GM18519 (cell line): ENCODE measurements at regions not wholly inside any gene's neighbourhood (a gene's known extent, or its start where the extent isn't known, plus 50 kb on each side); places are given as distances from the start of the nearest gene placed in this dataset.

ENCODE experiments used
- ATAC-seq: cut with Tn5 transposase; IDR thresholded peaks from one replicate; pipeline ENCODE4 v1.9.1; 2021; ENCODE audit warnings: mild to moderate bottlenecking, moderate library complexity; ENCODE audit not compliant: unreplicated experiment, low FRiP score

DNA sequence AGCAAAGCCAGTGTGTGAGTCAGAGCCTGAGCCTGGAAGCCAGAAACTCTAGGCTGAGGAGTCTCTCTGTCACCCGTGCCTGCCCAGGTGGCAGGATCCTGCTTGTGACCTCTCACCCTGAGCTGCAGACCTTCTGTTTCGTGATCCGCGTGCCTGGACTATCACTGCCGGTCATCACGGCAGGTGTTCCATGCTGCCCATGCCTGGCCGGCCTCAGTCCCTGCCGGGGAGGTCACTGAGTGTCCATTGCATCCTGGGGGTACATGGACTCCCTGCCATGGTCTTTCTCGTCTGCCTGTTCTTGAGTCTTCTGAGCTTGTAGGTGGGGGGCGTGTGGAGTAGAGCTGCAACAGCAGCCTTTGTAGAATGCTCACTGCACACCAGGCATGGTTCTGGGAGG, 1032.4 kb downstream of the TBC1D22A start:
- no peak for ATAC-seq

DNA sequence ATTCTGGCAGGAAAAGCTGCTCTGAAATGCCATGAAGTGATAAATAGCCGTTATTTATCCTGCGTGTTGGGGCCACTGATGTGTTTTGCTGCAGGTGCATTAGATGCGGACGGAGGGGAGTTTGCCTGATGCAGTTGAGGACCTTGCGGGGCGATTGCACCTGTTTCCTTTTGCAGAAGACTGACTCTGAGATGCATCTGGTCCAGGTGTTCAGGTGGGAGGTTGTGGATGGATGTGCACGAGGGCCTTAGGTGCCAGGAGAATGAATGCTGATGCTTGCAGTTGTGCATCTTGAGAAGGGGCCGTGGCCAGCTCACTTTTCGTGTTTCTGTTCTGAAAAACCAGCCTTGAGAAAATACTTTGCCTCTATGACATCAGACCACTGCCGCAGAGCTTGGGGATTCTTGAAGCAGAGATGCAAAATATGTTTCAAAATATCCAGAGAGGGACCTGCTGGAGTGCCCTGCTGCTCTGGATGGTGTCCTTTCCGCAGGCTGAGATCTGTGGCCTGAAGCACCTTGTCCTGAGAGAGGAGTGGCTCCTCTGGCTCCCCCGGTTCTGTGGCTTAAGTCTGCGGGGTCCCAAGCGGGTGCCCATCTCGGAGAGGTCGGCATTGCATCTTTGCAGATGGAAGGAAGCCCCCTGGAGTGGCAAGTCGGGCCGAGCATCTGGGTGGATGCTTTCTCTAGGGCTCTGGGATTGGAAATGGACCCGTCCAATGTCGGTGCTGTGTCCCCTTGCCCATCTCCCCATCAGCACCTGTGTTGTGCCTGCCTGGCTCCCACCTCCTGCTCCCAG, 1031.1 kb downstream of the TBC1D22A start:
- no peak for ATAC-seq

- ATAC-seq, result no peak
Observed at GRCh38 chr22:47789171-47789570, 1026.7 kb downstream of the TBC1D22A start.

GRCh38 chr22:47788461-47788860, 1026.0 kb downstream of the TBC1D22A start:
- no peak for ATAC-seq

DNA sequence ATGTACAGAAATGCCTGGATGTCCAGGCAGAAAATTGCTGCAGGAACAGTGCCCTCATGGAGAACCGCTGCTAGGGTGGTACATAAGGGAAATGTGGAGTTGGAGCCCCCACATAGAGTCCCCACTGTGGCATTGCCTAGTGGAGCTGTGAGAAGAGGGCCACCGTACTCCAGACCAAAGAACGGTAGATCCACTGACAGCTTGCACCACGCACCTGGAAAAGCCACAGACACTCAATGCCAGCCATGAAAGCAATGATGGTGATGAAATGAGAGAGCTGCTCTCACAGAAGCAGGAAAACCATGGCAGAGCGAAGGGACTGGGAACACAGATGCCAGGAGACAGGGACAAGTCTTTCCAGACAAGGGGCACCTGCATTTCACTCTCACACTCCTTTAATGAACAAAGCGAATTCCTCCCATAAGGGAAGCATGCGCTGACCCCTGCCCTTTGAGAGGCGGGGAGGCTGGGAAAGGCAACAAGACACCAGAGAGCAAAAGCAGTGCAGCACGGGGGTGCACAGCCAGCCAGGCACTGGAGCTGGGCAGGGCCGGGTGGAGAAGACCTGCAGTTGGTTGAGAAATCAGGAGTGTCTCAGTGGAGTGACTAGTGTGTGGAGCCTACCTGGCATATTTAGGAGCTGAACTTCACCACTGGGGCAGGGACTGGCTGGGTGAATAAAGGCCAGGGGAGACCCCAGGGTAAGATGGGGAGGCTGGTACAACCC, 1025.2 kb downstream of the TBC1D22A start:
- ATAC-seq, result no peak

DNA sequence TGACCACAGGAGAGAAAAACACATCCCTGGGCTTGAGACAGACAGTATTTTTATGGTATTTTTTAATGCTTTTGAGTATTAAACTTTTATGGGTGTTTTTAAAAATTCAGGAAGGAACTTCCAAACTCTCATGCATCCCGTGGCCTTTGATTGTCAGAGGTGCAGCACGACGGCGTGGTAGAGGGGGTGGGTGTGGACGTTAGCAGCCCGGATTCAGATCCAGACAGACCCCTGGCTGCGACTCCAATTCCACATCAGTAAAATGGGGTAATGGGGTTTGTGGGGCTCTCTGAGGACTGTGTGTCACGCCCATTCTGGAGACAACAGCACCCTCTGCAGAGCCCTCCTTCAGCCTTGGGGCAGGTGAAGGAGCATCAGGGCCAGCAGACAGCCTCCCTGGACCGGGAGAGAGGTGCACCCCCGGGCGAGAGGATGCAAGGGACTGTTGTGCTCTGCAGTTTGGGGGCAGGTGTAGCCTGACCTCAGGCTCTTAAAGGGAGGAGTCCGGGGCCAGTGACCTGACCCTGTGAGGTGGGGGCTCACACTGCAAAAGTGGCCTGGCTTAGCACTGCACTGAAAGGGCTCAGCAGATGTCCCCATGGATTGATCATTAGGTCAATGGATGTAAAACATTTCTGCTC, 1024.3 kb downstream of the TBC1D22A start:
- ATAC-seq, result no peak

DNA sequence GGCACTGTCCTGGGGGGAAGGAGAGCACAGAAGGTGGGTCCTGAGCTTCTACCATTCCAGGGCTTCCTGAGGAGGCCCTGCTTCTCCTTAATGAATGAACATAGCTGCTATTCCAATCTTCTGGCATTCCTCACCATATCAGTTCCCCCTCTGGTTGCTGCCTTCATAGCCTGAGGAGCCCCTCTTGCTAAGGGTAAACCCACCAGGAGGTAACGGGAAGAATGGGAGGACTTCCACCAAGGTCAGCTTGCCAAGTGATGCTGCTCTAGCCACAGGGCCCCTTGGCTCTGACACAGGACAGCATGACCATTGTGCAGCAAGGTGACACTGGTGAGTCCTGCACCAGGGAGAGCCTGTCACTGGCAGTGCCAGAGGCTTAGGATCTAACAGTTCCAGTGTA, 1022.5 kb downstream of the TBC1D22A start:
- ATAC-seq, result no peak

DNA sequence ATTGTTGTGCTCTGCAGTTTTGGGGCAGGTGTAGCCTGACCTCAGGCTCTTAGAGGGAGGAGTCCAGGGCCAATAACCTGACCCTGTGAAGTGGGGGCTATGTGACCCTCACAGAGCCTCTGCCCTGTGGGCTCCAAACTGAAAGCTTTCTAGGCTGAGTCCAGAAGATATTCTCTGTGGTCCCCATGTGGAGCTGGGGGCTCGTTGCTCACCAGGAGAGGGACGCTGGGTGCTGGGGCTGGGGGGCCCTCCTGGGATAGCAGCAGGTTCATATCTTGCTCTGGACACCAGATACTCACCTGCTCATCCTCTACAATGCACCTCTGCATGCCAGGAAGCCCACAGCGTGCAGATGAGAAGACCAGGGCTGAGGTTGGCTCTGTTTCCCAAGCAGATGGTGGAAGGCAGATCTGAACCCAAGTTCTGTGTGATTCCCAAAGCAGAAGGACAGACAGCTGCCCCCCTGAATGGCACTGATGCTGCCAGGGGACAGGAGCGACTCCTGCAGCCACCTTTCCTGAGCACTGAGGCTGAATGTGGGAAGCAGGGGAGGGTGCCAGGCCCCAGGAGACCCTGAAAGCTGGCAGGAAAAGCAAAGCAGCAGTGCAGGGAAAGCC, 1022.0 kb downstream of the TBC1D22A start:
- no peak for ATAC-seq

DNA sequence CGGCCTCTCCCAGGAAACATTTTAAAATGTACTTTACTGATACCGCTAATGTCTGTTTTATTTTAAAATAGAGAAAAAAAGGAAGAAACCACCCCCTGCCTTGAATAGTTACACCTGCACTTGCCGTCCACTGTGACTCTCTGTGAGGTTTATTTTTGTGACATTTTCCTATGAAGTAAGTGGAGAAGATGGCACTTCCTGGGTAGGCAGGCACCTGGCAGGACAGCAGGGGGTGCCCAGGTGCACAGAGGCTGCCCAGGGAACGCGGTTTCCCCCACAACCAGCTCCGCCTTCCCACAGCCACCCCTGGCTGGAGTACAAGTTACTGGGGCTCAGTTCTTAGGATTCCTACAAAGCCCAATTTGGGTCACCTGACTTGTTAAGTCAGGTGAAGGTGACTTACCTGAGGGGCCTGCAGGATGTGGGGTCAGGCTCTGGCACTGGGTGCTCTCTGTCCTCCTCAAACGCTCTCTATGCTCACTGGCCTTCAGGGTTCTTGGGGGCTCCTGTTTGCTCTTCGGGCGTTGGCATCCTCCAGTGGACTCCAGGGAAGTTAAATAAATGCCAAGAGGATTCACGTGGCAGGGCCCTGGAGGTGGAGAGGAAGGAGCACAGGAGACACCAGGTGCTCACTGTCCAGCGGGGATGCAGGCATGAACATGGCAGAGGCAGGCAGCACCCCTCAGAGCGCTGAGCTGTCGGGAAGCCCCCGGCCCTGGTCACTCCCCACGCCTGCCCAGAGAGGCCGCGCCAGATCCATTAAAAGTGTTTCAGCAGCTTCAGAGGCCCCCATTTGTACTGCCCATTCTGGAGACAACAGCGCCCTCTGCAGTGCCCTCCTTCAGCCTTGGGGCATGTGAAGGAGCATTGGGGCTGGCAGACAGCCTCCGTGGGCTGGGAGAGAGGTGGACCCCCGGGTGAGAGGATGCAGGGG, 1021.2 kb downstream of the TBC1D22A start:
- ATAC-seq, result no peak

- no peak for ATAC-seq
Observed at GRCh38 chr22:47782328-47783075, 1020.1 kb downstream of the TBC1D22A start.

- no peak for ATAC-seq
Observed at GRCh38 chr22:47781427-47782111, 1019.1 kb downstream of the TBC1D22A start.

DNA sequence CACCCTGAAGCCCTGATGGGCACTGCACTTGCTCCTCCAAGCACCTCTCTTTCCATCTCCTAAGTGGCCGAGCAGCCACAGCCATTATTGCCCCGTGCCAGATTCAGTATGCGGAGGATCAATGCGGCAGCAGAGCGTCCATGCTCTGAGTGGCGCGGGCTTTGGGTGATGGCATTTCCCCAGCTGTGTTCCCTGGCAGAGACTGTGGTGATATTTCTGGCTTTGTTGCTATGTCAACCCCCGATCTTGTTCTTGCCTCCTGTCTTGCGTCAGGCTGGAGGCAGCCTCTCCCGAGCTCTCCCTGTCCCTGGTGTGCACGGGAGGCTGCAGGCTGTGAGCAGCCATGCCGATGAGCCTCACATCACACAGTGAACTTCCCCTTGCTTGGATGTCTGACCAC, 1018.6 kb downstream of the TBC1D22A start:
- ATAC-seq, result no peak

DNA sequence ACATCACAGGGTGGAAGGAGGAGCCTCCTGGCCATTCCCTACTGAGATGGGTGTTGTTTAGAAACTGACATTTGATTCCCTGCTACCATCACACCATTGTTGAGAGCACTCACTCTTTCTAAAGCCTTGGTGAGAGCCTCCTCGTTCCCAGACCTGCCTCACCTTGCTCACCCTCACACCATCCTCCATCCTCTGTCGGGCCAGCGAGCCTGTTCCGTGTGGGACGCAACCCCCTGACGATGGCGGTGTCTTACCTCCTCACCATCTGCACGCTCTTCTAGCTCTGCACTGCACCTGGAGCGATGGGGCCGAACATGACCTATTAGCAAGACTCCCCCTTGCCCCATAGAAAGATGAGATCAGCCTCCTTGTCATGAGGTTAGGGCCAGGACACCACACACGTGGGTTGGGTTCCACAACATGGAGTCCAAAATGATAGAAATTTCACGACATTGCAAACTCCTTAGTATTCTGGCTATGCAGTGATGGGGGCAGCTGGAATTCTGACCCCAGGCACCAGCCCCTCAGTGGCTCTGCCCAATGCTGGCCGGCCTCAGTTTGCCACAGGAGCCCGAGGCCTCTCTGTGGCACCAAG, 1017.9 kb downstream of the TBC1D22A start:
- no peak for ATAC-seq

DNA sequence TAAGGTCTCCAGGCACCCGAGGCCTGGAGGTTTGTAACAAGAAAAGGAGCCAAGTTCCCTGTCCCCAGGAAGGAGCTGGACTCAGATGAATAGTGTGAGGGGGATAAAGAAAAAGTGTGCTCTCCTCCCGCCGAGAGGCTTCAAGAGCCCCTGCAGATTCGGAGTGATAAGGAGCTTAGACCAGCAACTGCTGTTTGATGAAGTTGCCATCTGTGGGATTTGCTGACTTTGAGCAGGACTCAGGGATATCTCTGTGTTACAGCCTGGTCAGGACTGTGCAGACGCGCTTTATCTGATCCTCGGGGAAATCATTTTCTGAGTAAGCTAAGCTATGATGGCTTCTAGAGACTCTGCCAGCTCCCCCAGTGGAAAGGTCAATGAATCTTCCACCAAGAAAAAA, 1017.0 kb downstream of the TBC1D22A start:
- no peak for ATAC-seq

DNA sequence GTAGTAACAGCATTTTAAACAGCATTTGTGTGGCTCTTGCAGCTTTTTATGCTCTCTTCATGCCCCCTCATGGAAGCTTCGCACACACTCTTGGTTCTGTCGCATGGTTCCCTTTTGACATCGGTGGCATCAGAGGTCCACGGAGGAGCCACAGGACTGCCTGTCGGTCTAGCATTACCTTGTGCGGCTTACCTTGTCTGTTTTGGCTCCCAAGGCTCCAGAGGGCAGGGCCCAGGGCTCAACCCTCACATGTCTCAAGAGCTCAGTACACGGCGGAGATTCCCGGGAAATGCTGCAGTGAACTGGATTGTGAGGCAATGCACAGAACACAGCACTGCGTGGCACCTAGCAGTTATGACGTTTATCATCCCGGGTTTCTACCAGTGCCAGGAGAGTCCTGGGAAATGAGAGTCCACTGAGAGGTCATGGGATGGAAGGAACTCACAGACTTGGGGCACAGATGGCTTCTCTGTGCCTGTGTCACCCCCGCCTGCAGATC, 1015.8 kb downstream of the TBC1D22A start:
- ATAC-seq, result no peak

GRCh38 chr22:47777426-47777825, 1015.0 kb downstream of the TBC1D22A start:
- no peak for ATAC-seq

DNA sequence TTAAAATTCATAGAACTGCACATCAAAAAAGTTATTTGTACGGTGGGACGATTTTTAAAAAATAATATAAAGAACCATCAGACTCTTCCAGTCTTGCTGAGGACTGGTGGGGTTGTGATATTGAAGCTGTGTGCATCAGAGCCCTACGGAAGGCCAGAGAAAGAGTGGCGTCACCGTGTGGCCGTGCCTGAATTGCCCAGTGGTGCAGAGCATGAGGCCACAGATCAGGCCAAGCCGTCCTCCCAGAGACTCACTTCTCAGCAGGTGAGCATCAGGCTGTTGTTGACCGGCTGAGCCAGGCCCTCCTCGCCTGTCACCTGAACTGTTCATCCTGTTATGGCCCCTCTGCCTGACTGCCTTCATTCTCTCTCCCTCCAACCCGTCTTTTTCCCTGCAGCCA, 1013.9 kb downstream of the TBC1D22A start:
- no peak for ATAC-seq

GRCh38 chr22:47775686-47776085, 1013.2 kb downstream of the TBC1D22A start:
- ATAC-seq, result no peak
